H1 (cell line): ENCODE measurements at regions not wholly inside any gene's neighbourhood (a gene's known extent, or its start where the extent isn't known, plus 50 kb on each side); places are given as distances from the start of the nearest gene placed in this dataset.

Experiments used
- CBX8 ChIP-seq: fragments of 300-800, 300-1000 bp; sonication (generic); IDR thresholded peaks from 2 replicates; pipeline ENCODE4 v1.7.1; 2016; ENCODE audit warnings: low read depth, low read length, borderline replicate concordance
- JUND ChIP-seq: IDR thresholded peaks from 2 replicates; pipeline ENCODE4 v1.6.1; 2011; ENCODE audit warnings: mild to moderate bottlenecking, improper control_type of control experiment, low read length
- TF ChIP-seq, protein P1 (sequence below): fragments of 300-600 bp; sonication (generic); IDR thresholded peaks from 2 replicates; pipeline ENCODE4 v1.7.1; 2012; ENCODE audit warnings: low read length, moderate library complexity, mild to moderate bottlenecking, inconsistent platforms; ENCODE audit not compliant: insufficient replicate concordance

- TF ChIP-seq, protein P1, sequence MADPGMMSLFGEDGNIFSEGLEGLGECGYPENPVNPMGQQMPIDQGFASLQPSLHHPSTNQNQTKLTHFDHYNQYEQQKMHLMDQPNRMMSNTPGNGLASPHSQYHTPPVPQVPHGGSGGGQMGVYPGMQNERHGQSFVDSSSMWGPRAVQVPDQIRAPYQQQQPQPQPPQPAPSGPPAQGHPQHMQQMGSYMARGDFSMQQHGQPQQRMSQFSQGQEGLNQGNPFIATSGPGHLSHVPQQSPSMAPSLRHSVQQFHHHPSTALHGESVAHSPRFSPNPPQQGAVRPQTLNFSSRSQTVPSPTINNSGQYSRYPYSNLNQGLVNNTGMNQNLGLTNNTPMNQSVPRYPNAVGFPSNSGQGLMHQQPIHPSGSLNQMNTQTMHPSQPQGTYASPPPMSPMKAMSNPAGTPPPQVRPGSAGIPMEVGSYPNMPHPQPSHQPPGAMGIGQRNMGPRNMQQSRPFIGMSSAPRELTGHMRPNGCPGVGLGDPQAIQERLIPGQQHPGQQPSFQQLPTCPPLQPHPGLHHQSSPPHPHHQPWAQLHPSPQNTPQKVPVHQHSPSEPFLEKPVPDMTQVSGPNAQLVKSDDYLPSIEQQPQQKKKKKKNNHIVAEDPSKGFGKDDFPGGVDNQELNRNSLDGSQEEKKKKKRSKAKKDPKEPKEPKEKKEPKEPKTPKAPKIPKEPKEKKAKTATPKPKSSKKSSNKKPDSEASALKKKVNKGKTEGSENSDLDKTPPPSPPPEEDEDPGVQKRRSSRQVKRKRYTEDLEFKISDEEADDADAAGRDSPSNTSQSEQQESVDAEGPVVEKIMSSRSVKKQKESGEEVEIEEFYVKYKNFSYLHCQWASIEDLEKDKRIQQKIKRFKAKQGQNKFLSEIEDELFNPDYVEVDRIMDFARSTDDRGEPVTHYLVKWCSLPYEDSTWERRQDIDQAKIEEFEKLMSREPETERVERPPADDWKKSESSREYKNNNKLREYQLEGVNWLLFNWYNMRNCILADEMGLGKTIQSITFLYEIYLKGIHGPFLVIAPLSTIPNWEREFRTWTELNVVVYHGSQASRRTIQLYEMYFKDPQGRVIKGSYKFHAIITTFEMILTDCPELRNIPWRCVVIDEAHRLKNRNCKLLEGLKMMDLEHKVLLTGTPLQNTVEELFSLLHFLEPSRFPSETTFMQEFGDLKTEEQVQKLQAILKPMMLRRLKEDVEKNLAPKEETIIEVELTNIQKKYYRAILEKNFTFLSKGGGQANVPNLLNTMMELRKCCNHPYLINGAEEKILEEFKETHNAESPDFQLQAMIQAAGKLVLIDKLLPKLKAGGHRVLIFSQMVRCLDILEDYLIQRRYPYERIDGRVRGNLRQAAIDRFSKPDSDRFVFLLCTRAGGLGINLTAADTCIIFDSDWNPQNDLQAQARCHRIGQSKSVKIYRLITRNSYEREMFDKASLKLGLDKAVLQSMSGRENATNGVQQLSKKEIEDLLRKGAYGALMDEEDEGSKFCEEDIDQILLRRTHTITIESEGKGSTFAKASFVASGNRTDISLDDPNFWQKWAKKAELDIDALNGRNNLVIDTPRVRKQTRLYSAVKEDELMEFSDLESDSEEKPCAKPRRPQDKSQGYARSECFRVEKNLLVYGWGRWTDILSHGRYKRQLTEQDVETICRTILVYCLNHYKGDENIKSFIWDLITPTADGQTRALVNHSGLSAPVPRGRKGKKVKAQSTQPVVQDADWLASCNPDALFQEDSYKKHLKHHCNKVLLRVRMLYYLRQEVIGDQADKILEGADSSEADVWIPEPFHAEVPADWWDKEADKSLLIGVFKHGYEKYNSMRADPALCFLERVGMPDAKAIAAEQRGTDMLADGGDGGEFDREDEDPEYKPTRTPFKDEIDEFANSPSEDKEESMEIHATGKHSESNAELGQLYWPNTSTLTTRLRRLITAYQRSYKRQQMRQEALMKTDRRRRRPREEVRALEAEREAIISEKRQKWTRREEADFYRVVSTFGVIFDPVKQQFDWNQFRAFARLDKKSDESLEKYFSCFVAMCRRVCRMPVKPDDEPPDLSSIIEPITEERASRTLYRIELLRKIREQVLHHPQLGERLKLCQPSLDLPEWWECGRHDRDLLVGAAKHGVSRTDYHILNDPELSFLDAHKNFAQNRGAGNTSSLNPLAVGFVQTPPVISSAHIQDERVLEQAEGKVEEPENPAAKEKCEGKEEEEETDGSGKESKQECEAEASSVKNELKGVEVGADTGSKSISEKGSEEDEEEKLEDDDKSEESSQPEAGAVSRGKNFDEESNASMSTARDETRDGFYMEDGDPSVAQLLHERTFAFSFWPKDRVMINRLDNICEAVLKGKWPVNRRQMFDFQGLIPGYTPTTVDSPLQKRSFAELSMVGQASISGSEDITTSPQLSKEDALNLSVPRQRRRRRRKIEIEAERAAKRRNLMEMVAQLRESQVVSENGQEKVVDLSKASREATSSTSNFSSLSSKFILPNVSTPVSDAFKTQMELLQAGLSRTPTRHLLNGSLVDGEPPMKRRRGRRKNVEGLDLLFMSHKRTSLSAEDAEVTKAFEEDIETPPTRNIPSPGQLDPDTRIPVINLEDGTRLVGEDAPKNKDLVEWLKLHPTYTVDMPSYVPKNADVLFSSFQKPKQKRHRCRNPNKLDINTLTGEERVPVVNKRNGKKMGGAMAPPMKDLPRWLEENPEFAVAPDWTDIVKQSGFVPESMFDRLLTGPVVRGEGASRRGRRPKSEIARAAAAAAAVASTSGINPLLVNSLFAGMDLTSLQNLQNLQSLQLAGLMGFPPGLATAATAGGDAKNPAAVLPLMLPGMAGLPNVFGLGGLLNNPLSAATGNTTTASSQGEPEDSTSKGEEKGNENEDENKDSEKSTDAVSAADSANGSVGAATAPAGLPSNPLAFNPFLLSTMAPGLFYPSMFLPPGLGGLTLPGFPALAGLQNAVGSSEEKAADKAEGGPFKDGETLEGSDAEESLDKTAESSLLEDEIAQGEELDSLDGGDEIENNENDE = no peak
- TF ChIP-seq CBX8 (no peak), JUND (no peak)
Measured at GRCh38 chr3:110479731-110480130, 591.9 kb upstream of the NECTIN3 start (continued).
